Heart right ventricle (tissue), 16 donors: ENCODE measurements at regions not wholly inside any gene's neighbourhood (a gene's known extent, or its start where the extent isn't known, plus 50 kb on each side); places are given as distances from the start of the nearest gene placed in this dataset.

Source experiments
- ATAC-seq, 8 donors: fragments of 200-7000 bp; cut with Tn5 transposase; one replicate each; pipeline ENCODE4 v1.9.1; 2020; ENCODE audit warnings: mild to moderate bottlenecking in 8 of 8, moderate library complexity in 8 of 8, moderate number of reproducible peaks in 1 of 8
- DNase-seq, 2 donors: peaks; one replicate each; pipeline ENCODE4 v3.0.0-alpha.2; 2020
- H3K27ac ChIP-seq, 10 donors: fragments of 200-600 bp; sonication (generic) in 2 of 10; one replicate each; pipeline versions ENCODE4 v1.5.0 to v1.8.0; 2020 to 2022; ENCODE audit warnings: mild to moderate bottlenecking in 3 of 10
- H3K27me3 ChIP-seq, 7 donors: fragments of 200-600 bp; one replicate each; pipeline ENCODE4 v1.8.0; 2021 to 2022; ENCODE audit warnings: mild to moderate bottlenecking in 2 of 7
- H3K36me3 ChIP-seq, 9 donors: fragments of 200-600 bp; sonication (generic) in 1 of 9; one replicate each; pipeline versions ENCODE4 v1.5.0 to v1.8.0; 2020 to 2022; ENCODE audit warnings: mild to moderate bottlenecking in 2 of 9
- H3K4me1 ChIP-seq, 9 donors: fragments of 200-600 bp; sonication (generic) in 1 of 9; one replicate each; pipeline versions ENCODE4 v1.5.0 to v1.8.0; 2020 to 2022; ENCODE audit warnings: mild to moderate bottlenecking in 4 of 9
- H3K4me3 ChIP-seq, 10 donors: fragments of 200-600 bp; sonication (generic) in 2 of 10; one replicate each; pipeline versions ENCODE4 v1.5.0 to v1.8.0; 2020 to 2022; ENCODE audit warnings: mild to moderate bottlenecking in 7 of 10, moderate library complexity in 2 of 10
- H3K9me3 ChIP-seq, 11 donors: fragments of 200-600 bp in 10 of 11; sonication (generic) in 2 of 11; one replicate each; pipeline versions ENCODE4 v1.5.0 to v1.8.0; 2013 to 2022; ENCODE audit warnings: mild to moderate bottlenecking in 2 of 11, control low read depth in 1 of 11, moderate library complexity in 1 of 11
- WGBS, 2 donors: extraction: QIAGEN DNeasy Blood & Tissue Kit; methylation state at CpG; one replicate each; pipeline ENCODE4 v1.1.7; 2013; ENCODE audit warnings: inconsistent platforms in 1 of 2; 5-methylcytosine and 5-hydroxymethylcytosine counted together
- intact Hi-C, 10 donors: fragments of 100-400 bp; cut with DNase I; formaldehyde crosslinking; loops; one replicate each; pipeline versions ENCODE4 v1.11.1 to v1.14.2; 2022
- TF ChIP-seq, protein P1 (sequence below), 9 donors: fragments of 200-600 bp; sonication (generic) in 2 of 9; IDR thresholded peaks; one replicate each; pipeline versions ENCODE4 v1.5.0 to v1.8.0; 2021 to 2022; ENCODE audit warnings: antibody characterized with exemption in 9 of 9, mild to moderate bottlenecking in 5 of 9, moderate library complexity in 1 of 9
- donor health status: Arrhythmogenic right ventricular cardiomyopathy.
- donor health status: ischemic (EF 13 %, LVEDD 7.1; RV severe dilation, severe dysfunction).
- donor health status: healthy with polysubstance abuse.
- donor health status: DM: no; HTN: yes; CAD: no.
- donor health status: DM: no; HTN: no; CAD: no.
- donor health status: ischemic (EF 25% LVEDD 6.9; RV normal size, moderate dysfunction).
- donor health status: ischemic (EF 25% LVEDD 5.7; RV mildly dilated, moderate dysfunction).
- donor health status: healthy.
- donor health status: DM: yes; HTN: yes; CAD: no.
- donor health status: Ischemic cardiomyopathy.
- donor health status: ischemic (EF 35%, LVEDD 5.7; RV mildly dilated, moderate dysfunction).
- donor health status: nonischemic (EF 11% LVEDD 7.7; RV severe dilation, severe dysfunction).
- donor health status: DM: yes; HTN: yes; CAD: no.
- donor health status: PGD.
- donor health status: ischemic (EF 29% LVEDD 5.4; RV normal size, mild dysfunction).
- donor health status: nonischemic (EF 23%, LVEDD 6.1; RV moderate dilation, normal function).

DNA sequence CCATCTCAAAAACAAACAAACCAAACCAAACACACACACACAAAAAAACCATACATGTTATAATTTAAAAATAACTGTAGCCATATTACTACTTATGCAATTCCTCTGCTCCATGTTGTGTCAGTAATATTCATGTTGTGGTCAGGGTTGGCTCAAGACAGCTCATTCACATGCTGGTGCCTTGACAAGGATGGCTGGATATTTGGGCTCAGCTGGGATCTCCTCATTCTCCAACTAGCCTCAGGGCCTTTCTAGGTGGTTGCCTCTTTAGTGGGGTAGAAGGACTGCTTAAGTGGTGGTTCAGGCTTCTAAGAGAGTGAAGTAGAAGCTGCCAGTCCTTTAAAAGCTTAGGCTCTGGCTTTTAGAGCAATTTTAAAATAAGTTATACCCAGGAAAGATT, 189.3 kb downstream of the ADRA2A start:
- DNase-seq (no peak), ATAC-seq (no peak)
- Histone ChIP-seq H3K4me1 (no peaks in the 10 kb centered on the region), H3K27ac (no peak overlapping the region), H3K27me3 (peaks cover 0 to 28% (median 8%) of the 10 kb centered on the region in 7 donors), H3K4me3 (no peak overlapping the region), H3K9me3 (peaks cover 0 to 2% (median 0%) of the 10 kb centered on the region in 11 donors), H3K36me3 (no peaks in the 10 kb centered on the region)
- intact Hi-C loops: no loop called here
- TF ChIP-seq, protein P1, sequence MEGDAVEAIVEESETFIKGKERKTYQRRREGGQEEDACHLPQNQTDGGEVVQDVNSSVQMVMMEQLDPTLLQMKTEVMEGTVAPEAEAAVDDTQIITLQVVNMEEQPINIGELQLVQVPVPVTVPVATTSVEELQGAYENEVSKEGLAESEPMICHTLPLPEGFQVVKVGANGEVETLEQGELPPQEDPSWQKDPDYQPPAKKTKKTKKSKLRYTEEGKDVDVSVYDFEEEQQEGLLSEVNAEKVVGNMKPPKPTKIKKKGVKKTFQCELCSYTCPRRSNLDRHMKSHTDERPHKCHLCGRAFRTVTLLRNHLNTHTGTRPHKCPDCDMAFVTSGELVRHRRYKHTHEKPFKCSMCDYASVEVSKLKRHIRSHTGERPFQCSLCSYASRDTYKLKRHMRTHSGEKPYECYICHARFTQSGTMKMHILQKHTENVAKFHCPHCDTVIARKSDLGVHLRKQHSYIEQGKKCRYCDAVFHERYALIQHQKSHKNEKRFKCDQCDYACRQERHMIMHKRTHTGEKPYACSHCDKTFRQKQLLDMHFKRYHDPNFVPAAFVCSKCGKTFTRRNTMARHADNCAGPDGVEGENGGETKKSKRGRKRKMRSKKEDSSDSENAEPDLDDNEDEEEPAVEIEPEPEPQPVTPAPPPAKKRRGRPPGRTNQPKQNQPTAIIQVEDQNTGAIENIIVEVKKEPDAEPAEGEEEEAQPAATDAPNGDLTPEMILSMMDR (IDR thresholded peaks at IDR 0.05): no peak

DNA sequence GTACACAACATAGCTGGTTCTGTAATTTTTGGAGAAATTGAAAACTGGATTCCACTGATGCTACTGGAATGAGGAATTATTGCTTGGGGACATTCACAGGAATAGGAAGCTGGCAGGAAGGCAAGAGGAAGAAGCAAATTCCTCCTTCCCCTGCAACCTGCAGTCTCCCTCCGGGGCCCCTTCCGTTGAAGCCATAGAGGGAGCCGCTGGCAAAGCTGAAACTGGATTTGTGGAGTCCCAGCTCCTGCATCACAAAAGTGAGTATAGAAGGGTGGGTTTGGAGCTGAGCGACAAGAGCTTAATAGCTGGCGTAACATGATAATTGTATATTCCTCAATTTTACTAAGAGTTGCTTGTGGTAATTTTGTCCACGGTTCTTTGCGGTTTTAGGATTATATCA, 190.8 kb downstream of the ADRA2A start:
- no peaks in the 10 kb centered on the region for H3K4me1 ChIP-seq
- intact Hi-C loops: no loop called here
- TF ChIP-seq, protein P1 (IDR thresholded peaks at IDR 0.05): no peak
- ATAC-seq: no peak
- no peak overlapping the region for H3K27ac ChIP-seq
- H3K36me3 ChIP-seq: no peaks in the 10 kb centered on the region
- H3K9me3 ChIP-seq: peaks cover 0 to 1% (median 0%) of the 10 kb centered on the region in 11 donors
- H3K27me3 ChIP-seq: peaks cover 0 to 35% (median 7%) of the 10 kb centered on the region in 7 donors
- WGBS, 2 donors: 57 to 62% methylated on average over 7 of the region's 7 CpGs
- no peak overlapping the region for H3K4me3 ChIP-seq
- DNase-seq: no peak

DNA sequence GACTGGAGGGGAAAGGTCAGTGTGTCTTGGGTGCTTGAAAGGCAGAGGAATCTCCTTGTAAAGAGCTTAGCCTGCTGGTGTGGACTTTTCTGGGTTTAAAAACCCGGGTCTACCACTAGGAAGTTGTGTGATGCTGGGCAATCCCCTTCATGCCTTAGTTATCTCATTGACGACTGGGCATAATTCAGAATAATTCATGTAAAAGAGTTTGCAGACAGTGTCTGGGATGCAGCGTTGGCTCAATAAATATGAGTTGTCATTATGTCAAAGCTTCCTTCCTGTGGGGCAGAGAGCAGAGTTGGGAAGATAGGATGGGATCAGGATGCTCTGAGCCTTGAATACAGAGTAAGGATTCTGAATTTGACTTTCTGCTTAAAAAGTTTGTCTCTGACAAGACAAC, 196.4 kb downstream of the ADRA2A start:
- no peak overlapping the region for H3K27ac ChIP-seq
- 50 to 52% methylated on average over 3 of the region's 3 CpGs for WGBS, 2 donors
- H3K4me3 ChIP-seq: no peak overlapping the region
- H3K9me3 ChIP-seq: no peaks in the 10 kb centered on the region
- H3K36me3 ChIP-seq: no peaks in the 10 kb centered on the region
- ATAC-seq (no peak), DNase-seq (no peak)
- intact Hi-C loops: no loop called here
- TF ChIP-seq, protein P1 (IDR thresholded peaks at IDR 0.05): no peak
- peaks cover 0 to 51% (median 6%) of the 10 kb centered on the region in 7 donors for H3K27me3 ChIP-seq
- H3K4me1 ChIP-seq: no peaks in the 10 kb centered on the region

DNA sequence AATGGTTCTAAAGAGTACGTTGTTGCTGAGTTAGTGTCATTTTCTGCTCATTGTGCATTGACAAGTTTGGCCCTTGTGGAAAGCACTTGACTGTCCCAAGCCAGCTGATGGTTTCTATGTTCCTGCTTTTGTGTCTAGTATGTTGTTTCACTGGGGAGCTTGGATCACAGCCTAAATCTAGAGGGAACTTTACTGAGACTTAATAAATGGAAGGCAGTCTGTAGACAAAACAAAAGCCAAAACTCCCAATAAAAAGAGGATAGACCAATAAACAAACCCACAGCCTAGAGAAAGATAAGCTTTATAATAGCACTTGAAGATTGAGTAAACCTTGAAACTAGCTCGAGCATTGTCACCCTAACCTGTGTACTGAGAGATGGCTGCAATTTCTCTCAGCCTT, 196.8 kb downstream of the ADRA2A start:
- Histone ChIP-seq H3K36me3 (no peaks in the 10 kb centered on the region), H3K4me3 (no peak overlapping the region), H3K4me1 (no peaks in the 10 kb centered on the region), H3K27me3 (peaks cover 0 to 47% (median 6%) of the 10 kb centered on the region in 7 donors), H3K27ac (no peak overlapping the region), H3K9me3 (no peaks in the 10 kb centered on the region)
- intact Hi-C loops: no loop called here
- 72 to 77% methylated on average over 2 of the region's 2 CpGs for WGBS, 2 donors
- ATAC-seq (no peak), DNase-seq (no peak)
- TF ChIP-seq, protein P1 (IDR thresholded peaks at IDR 0.05): no peak
